Chondrocyte (in vitro differentiated cells): ENCODE measurements at regions not wholly inside any gene's neighbourhood (a gene's known extent, or its start where the extent isn't known, plus 50 kb on each side); places are given as distances from the start of the nearest gene placed in this dataset.
A peak's percentile ranks its signal among the peaks of the same experiment; 100 is the strongest.

Experiments used
- DNase-seq: peaks from one replicate; pipeline ENCODE4 v3.0.0; 2021; ENCODE audit warnings: mixed read lengths, low spot score
- H3K27ac Mint-ChIP-seq: one replicate; pipeline ENCODE4 v1.8.0; 2021; ENCODE audit warnings: mild to moderate bottlenecking, moderate library complexity, mixed read lengths; ENCODE audit not compliant: unreplicated experiment
- H3K27me3 Mint-ChIP-seq: 2 replicates; pipeline ENCODE4 v1.8.0; 2021; ENCODE audit warnings: low read depth, mixed read lengths
- H3K36me3 Mint-ChIP-seq: 2 replicates; pipeline ENCODE4 v1.8.0; 2021; ENCODE audit warnings: low read depth, mixed read lengths
- H3K4me1 Mint-ChIP-seq: 2 replicates; pipeline ENCODE4 v1.8.0; 2021; ENCODE audit warnings: low read depth, mild to moderate bottlenecking, mixed read lengths
- H3K4me3 Mint-ChIP-seq: one replicate; pipeline ENCODE4 v1.8.0; 2021; ENCODE audit warnings: mild to moderate bottlenecking, moderate library complexity, mixed read lengths; ENCODE audit not compliant: unreplicated experiment
- H3K9me3 Mint-ChIP-seq: 2 replicates; pipeline ENCODE4 v1.8.0; 2021; ENCODE audit warnings: low read depth, mixed read lengths
- CTCF ChIP-seq: fragments of 200-600 bp; sonication (generic); IDR thresholded peaks from 2 replicates; pipeline ENCODE4 v1.5.0; 2021; ENCODE audit warnings: antibody characterized with exemption, mild to moderate bottlenecking, moderate library complexity

GRCh38 chr4:53714236-53715140 lies 123.2 kb upstream of the LNX1 start:
- peak overlapping the region; percentile 81 for H3K27ac Mint-ChIP-seq
- no peaks in the 10 kb centered on the region for H3K27me3 Mint-ChIP-seq
- H3K36me3 Mint-ChIP-seq, result peaks cover 1% of the 10 kb centered on the region
- no peak for TF ChIP-seq CTCF
- DNase-seq, result no peak
- no peaks in the 10 kb centered on the region for H3K9me3 Mint-ChIP-seq
- peaks cover 67% of the 10 kb centered on the region for H3K4me1 Mint-ChIP-seq
- no peak overlapping the region for H3K4me3 Mint-ChIP-seq

- H3K4me1 Mint-ChIP-seq, result peaks cover 67% of the 10 kb centered on the region
- H3K36me3 Mint-ChIP-seq, result no peaks in the 10 kb centered on the region
- H3K27me3 Mint-ChIP-seq, result no peaks in the 10 kb centered on the region
- H3K27ac Mint-ChIP-seq, result peak overlapping the region; percentile 18
- no peaks in the 10 kb centered on the region for H3K9me3 Mint-ChIP-seq
- no peak overlapping the region for H3K4me3 Mint-ChIP-seq
- no peak for DNase-seq
- TF ChIP-seq CTCF, result no peak
These were observed 122.5 kb upstream of the LNX1 start for GRCh38 chr4:53713767-53714166.

- no peak for DNase-seq
- no peaks in the 10 kb centered on the region for H3K9me3 Mint-ChIP-seq
- H3K4me3 Mint-ChIP-seq, result no peak overlapping the region
- peak overlapping the region; percentile 25 for H3K27ac Mint-ChIP-seq
- no peak for TF ChIP-seq CTCF
- H3K27me3 Mint-ChIP-seq, result no peaks in the 10 kb centered on the region
- H3K36me3 Mint-ChIP-seq, result no peaks in the 10 kb centered on the region
- H3K4me1 Mint-ChIP-seq, result peaks cover 67% of the 10 kb centered on the region
These were observed 122.0 kb upstream of the LNX1 start for GRCh38 chr4:53713296-53713695.

- H3K27ac Mint-ChIP-seq, result peak overlapping the region; percentile 27
- no peak for TF ChIP-seq CTCF
- no peaks in the 10 kb centered on the region for H3K9me3 Mint-ChIP-seq
- no peak overlapping the region for H3K4me3 Mint-ChIP-seq
- no peak for DNase-seq
- H3K36me3 Mint-ChIP-seq, result no peaks in the 10 kb centered on the region
- H3K4me1 Mint-ChIP-seq, result peaks cover 63% of the 10 kb centered on the region
- H3K27me3 Mint-ChIP-seq, result no peaks in the 10 kb centered on the region
These were observed 121.2 kb upstream of the LNX1 start for GRCh38 chr4:53712408-53713020.

GRCh38 chr4:53711926-53712325 lies 120.6 kb upstream of the LNX1 start:
- DNase-seq, result no peak
- Mint-ChIP-seq H3K9me3 (no peaks in the 10 kb centered on the region), H3K27ac (peak overlapping the region; percentile 46), H3K27me3 (no peaks in the 10 kb centered on the region), H3K4me3 (no peak overlapping the region), H3K36me3 (no peaks in the 10 kb centered on the region), H3K4me1 (peaks cover 57% of the 10 kb centered on the region)
- TF ChIP-seq CTCF, result no peak
